ENCODE measurements at regions not wholly inside any gene's neighbourhood (a gene's known extent, or its start where the extent isn't known, plus 50 kb on each side); places are given as distances from the start of the nearest gene placed in this dataset.

- H3K4me1 ChIP-seq (ENCODE audit: insufficient read depth, low read length, poor library complexity, severe bottlenecking): no peaks in the 10 kb centered on the region
- intact Hi-C loops (cut with micrococcal nuclease; ENCODE audit: unreplicated experiment): no loop called here
- no peaks in the 10 kb centered on the region for H4K20me1 ChIP-seq (ENCODE audit: insufficient read depth, low read length)
- TF ChIP-seq CTCF (conservative IDR thresholded peaks at IDR 0.05; ENCODE audit: low read length) (no peak), EZH2phosphoT487 (IDR thresholded peaks at IDR 0.05; ENCODE audit: borderline replicate concordance, low read depth, low read length) (no peak)
- no peak overlapping the region for H3K4me2 ChIP-seq (ENCODE audit: low read length)
- BruUV-seq (replicated peaks): no TSS peak
- no peaks in the 10 kb centered on the region for H3K36me3 ChIP-seq (ENCODE audit: insufficient read depth, low read length)
- ChIA-PET POLR2A (interaction anchor here (0.7 kb wide), 1 partner anchor 38 kb away, joined by 3 read pairs; no protein-coding TSS in a partner anchor), CTCF (ENCODE audit: unreplicated experiment) (no interaction called here)
- no peak overlapping the region for H3K4me3 ChIP-seq (ENCODE audit: low read depth, low read length, poor library complexity, severe bottlenecking)
- DNase-seq (ENCODE audit: low spot score): no peak
- no peak overlapping the region for H2AFZ ChIP-seq (ENCODE audit: low read length)
- no peaks in the 10 kb centered on the region for H3K79me2 ChIP-seq (ENCODE audit: insufficient read depth, low read depth, low read length)
- no peak overlapping the region for H3K27ac ChIP-seq (ENCODE audit: low read depth, low read length, poor library complexity, severe bottlenecking)
- H3K9me2 ChIP-seq (ENCODE audit: insufficient read depth, low read length): no peaks in the 10 kb centered on the region
- H3K9me3 ChIP-seq (ENCODE audit: low read length): no peaks in the 10 kb centered on the region
Observed at GRCh38 chr1:177469519-177469918, 298.8 kb downstream of the BRINP2 start.

- Histone ChIP-seq H3K36me3 (ENCODE audit: insufficient read depth, low read length) (no peaks in the 10 kb centered on the region), H3K4me2 (ENCODE audit: low read length) (no peak overlapping the region), H3K9me3 (ENCODE audit: low read length) (no peaks in the 10 kb centered on the region), H3K79me2 (ENCODE audit: insufficient read depth, low read depth, low read length) (no peaks in the 10 kb centered on the region), H3K27ac (ENCODE audit: low read depth, low read length, poor library complexity, severe bottlenecking) (no peak overlapping the region), H2AFZ (ENCODE audit: low read length) (no peak overlapping the region), H3K9me2 (ENCODE audit: insufficient read depth, low read length) (no peaks in the 10 kb centered on the region), H3K4me1 (ENCODE audit: insufficient read depth, low read length, poor library complexity, severe bottlenecking) (no peaks in the 10 kb centered on the region), H3K4me3 (ENCODE audit: low read depth, low read length, poor library complexity, severe bottlenecking) (no peak overlapping the region), H4K20me1 (ENCODE audit: insufficient read depth, low read length) (no peaks in the 10 kb centered on the region)
- no TSS peak for BruUV-seq (replicated peaks)
- CTCF ChIA-PET (ENCODE audit: unreplicated experiment): no interaction called here
- intact Hi-C loops (cut with micrococcal nuclease; ENCODE audit: unreplicated experiment): no loop called here
- TF ChIP-seq EZH2phosphoT487 (IDR thresholded peaks at IDR 0.05; ENCODE audit: borderline replicate concordance, low read depth, low read length): no peak
- no peak for TF ChIP-seq CTCF (conservative IDR thresholded peaks at IDR 0.05; ENCODE audit: low read length)
- no peak for DNase-seq (ENCODE audit: low spot score)
- POLR2A ChIA-PET: no interaction called here
Observed at GRCh38 chr1:177466286-177466685, 295.5 kb downstream of the BRINP2 start.

- TF ChIP-seq EZH2phosphoT487 (IDR thresholded peaks at IDR 0.05; ENCODE audit: borderline replicate concordance, low read depth, low read length) (no peak), CTCF (conservative IDR thresholded peaks at IDR 0.05; ENCODE audit: low read length) (no peak)
Observed at GRCh38 chr1:177464686-177465085, 293.9 kb downstream of the BRINP2 start.

More at GRCh38 chr1:177464686-177465085, 293.9 kb downstream of the BRINP2 start:
- Histone ChIP-seq H3K9me3 (ENCODE audit: low read length) (no peaks in the 10 kb centered on the region), H3K4me2 (ENCODE audit: low read length) (no peak overlapping the region), H2AFZ (ENCODE audit: low read length) (no peak overlapping the region), H3K4me1 (ENCODE audit: insufficient read depth, low read length, poor library complexity, severe bottlenecking) (no peaks in the 10 kb centered on the region), H4K20me1 (ENCODE audit: insufficient read depth, low read length) (no peaks in the 10 kb centered on the region), H3K27ac (ENCODE audit: low read depth, low read length, poor library complexity, severe bottlenecking) (no peak overlapping the region), H3K79me2 (ENCODE audit: insufficient read depth, low read depth, low read length) (no peaks in the 10 kb centered on the region), H3K9me2 (ENCODE audit: insufficient read depth, low read length) (no peaks in the 10 kb centered on the region), H3K4me3 (ENCODE audit: low read depth, low read length, poor library complexity, severe bottlenecking) (no peak overlapping the region), H3K36me3 (ENCODE audit: insufficient read depth, low read length) (no peaks in the 10 kb centered on the region)
- intact Hi-C loops (cut with micrococcal nuclease; ENCODE audit: unreplicated experiment): no loop called here
- no peak for DNase-seq (ENCODE audit: low spot score)
- ChIA-PET POLR2A (no interaction called here), CTCF (ENCODE audit: unreplicated experiment) (no interaction called here)
- BruUV-seq (replicated peaks): no TSS peak

All from OCI-LY7 (cell line).